GM18867 (cell line): ENCODE measurements at regions not wholly inside any gene's neighbourhood (a gene's known extent, or its start where the extent isn't known, plus 50 kb on each side); places are given as distances from the start of the nearest gene placed in this dataset.
"Not testable (repeated sequence)": the region's sequence is repeated elsewhere in the genome, so short reads cannot be mapped to it uniquely, and the experiment has no call there.

Experiments used
- ATAC-seq: cut with Tn5 transposase; IDR thresholded peaks from one replicate; pipeline ENCODE4 v1.9.1; 2021; ENCODE audit warnings: mild to moderate bottlenecking, moderate library complexity; ENCODE audit not compliant: unreplicated experiment

- no peak for ATAC-seq
Observed at GRCh38 chr6:144667532-144668503, 382.7 kb downstream of the UTRN start.

GRCh38 chr6:144670259-144670658 is 385.1 kb downstream of the UTRN start:
- not testable (repeated sequence) for ATAC-seq

- ATAC-seq = no peak
Observed at GRCh38 chr6:144673807-144674206, 388.7 kb downstream of the UTRN start.

- peak; percentile 47 for ATAC-seq
Observed at GRCh38 chr6:144675231-144675861, 390.2 kb downstream of the UTRN start.

- ATAC-seq = not testable (repeated sequence)
Observed at GRCh38 chr6:144676310-144676709, 391.2 kb downstream of the UTRN start.

GRCh38 chr6:144677263-144677662 is 392.1 kb downstream of the UTRN start:
- ATAC-seq = not testable (repeated sequence)

- ATAC-seq = no peak
Observed at GRCh38 chr6:144678844-144679243, 393.7 kb downstream of the UTRN start.

- no peak for ATAC-seq
Observed at GRCh38 chr6:144681334-144681733, 396.2 kb downstream of the UTRN start.

GRCh38 chr6:144683216-144684070 is 398.3 kb downstream of the UTRN start:
- no peak for ATAC-seq

- no peak for ATAC-seq
Observed at GRCh38 chr6:144688713-144689112, 403.6 kb downstream of the UTRN start.

- no peak for ATAC-seq
Observed at GRCh38 chr6:144689503-144690040, 404.4 kb downstream of the UTRN start.

GRCh38 chr6:144690133-144690532 is 405.0 kb downstream of the UTRN start:
- no peak for ATAC-seq

- ATAC-seq = no peak
Observed at GRCh38 chr6:144690666-144691065, 405.5 kb downstream of the UTRN start.

- not testable (repeated sequence) for ATAC-seq
Observed at GRCh38 chr6:144692050-144692449, 406.9 kb downstream of the UTRN start.

- no peak for ATAC-seq
Observed at GRCh38 chr6:144695858-144696533, 410.9 kb downstream of the UTRN start.

GRCh38 chr6:144696610-144697368 is 411.7 kb downstream of the UTRN start:
- ATAC-seq = no peak

GRCh38 chr6:144697369-144697760 is 412.2 kb downstream of the UTRN start:
- no peak for ATAC-seq

- no peak for ATAC-seq
Observed at GRCh38 chr6:144697801-144698200, 412.7 kb downstream of the UTRN start.

GRCh38 chr6:144702781-144703180 is 417.6 kb downstream of the UTRN start:
- ATAC-seq = no peak

GRCh38 chr6:144710207-144710606 is 425.1 kb downstream of the UTRN start:
- ATAC-seq = no peak
